CD4-positive, alpha-beta T cell (primary cell): ENCODE measurements at regions not wholly inside any gene's neighbourhood (a gene's known extent, or its start where the extent isn't known, plus 50 kb on each side); places are given as distances from the start of the nearest gene placed in this dataset.

Source experiments
- ATAC-seq: fragments of 200-7000 bp; cut with Tn5 transposase; one replicate; pipeline ENCODE4 v1.10.0; 2022; ENCODE audit warnings: mild to moderate bottlenecking; ENCODE audit not compliant: poor library complexity
- CTCF ChIA-PET: fragments of 350-600 bp; sonication (Branson Sonifier 250); formaldehyde crosslinking; loops from one replicate; lab custom pipeline; 2021; ENCODE audit warnings: antibody characterized with exemption, inconsistent platforms; lab: Charles Lee
- POLR2A ChIA-PET: fragments of 350-600 bp; sonication (Branson Sonifier 250); formaldehyde crosslinking; loops from one replicate; lab custom pipeline; 2021; ENCODE audit warnings: antibody characterized with exemption, inconsistent platforms; lab: Charles Lee
- DNase-seq, 14 experiments: peaks; one replicate each; pipeline ENCODE4 v3.0.0-alpha.2; 2013 to 2020; ENCODE audit warnings: mixed read lengths in 2 of 14
- H3K27ac ChIP-seq, 2 donors: one replicate each; pipeline versions ENCODE4 v1.5.1 to v1.7.0; 2013; ENCODE audit warnings: low read length in 2 of 2, low read depth in 1 of 2, mild to moderate bottlenecking in 1 of 2
- H3K27me3 ChIP-seq, 2 experiments: 1 replicate in 1 of 2; 2 replicates in 1 of 2; pipeline versions ENCODE4 v1.6.1 to v1.7.0; 2013; ENCODE audit warnings: low read length in 2 of 2, control low read depth in 1 of 2, mild to moderate bottlenecking in 1 of 2, moderate library complexity in 1 of 2; ENCODE audit not compliant: insufficient read depth in 2 of 2, control insufficient read depth in 1 of 2
- H3K36me3 ChIP-seq: one replicate; pipeline ENCODE4 v1.6.1; 2013; ENCODE audit warnings: low read length, control low read depth; ENCODE audit not compliant: insufficient read depth
- H3K4me1 ChIP-seq: one replicate; pipeline ENCODE4 v1.6.1; 2013; ENCODE audit warnings: low read length, control low read depth; ENCODE audit not compliant: insufficient read depth
- H3K4me3 ChIP-seq: one replicate; pipeline ENCODE4 v1.5.1; 2013; ENCODE audit warnings: mild to moderate bottlenecking, low read length, moderate library complexity
- H3K9me3 ChIP-seq, 2 experiments: 1 replicate in 1 of 2; 2 replicates in 1 of 2; pipeline versions ENCODE4 v1.6.1 to v1.7.0; 2013; ENCODE audit warnings: low read length in 2 of 2, mild to moderate bottlenecking in 2 of 2, control low read depth in 1 of 2, moderate library complexity in 1 of 2; ENCODE audit not compliant: control insufficient read depth in 1 of 2, insufficient read depth in 1 of 2
- H3K27ac Mint-ChIP-seq: one replicate; pipeline ENCODE4 v1.8.0; 2020; ENCODE audit warnings: mixed read lengths
- H3K27me3 Mint-ChIP-seq: one replicate; pipeline ENCODE4 v1.8.0; 2021; ENCODE audit warnings: mixed read lengths
- H3K36me3 Mint-ChIP-seq: one replicate; pipeline ENCODE4 v1.8.0; 2021; ENCODE audit warnings: low read depth, mixed read lengths
- H3K4me1 Mint-ChIP-seq: one replicate; pipeline ENCODE4 v1.8.0; 2021; ENCODE audit warnings: low read depth, mixed read lengths
- H3K4me3 Mint-ChIP-seq: one replicate; pipeline ENCODE4 v1.8.0; 2020; ENCODE audit warnings: mild to moderate bottlenecking, mixed read lengths
- H3K9me3 Mint-ChIP-seq: one replicate; pipeline ENCODE4 v1.8.0; 2020; ENCODE audit warnings: mixed read lengths
- CTCF ChIP-seq: fragments of 200-600 bp; IDR thresholded peaks from one replicate; pipeline ENCODE4 v1.8.0; 2022; ENCODE audit warnings: antibody characterized with exemption, mild to moderate bottlenecking
- intact Hi-C, 2 experiments: fragments of 100-400 bp; cut with DNase I in 1 of 2; cut with micrococcal nuclease in 1 of 2; formaldehyde crosslinking; loops; one replicate each; pipeline versions ENCODE4 v1.15.1 to v1.9.0; 2023 to 2025; cut with DNase I, micrococcal nuclease

- H3K4me3 ChIP-seq = no peak overlapping the region
- TF ChIP-seq CTCF = no peak
- CTCF ChIA-PET = no interaction called here
- Mint-ChIP-seq H3K27ac (no peak overlapping the region), H3K4me1 (no peaks in the 10 kb centered on the region), H3K36me3 (no peaks in the 10 kb centered on the region), H3K9me3 (peaks cover 11% of the 10 kb centered on the region), H3K4me3 (no peak overlapping the region), H3K27me3 (no peaks in the 10 kb centered on the region)
- H3K4me1 ChIP-seq = no peaks in the 10 kb centered on the region
- DNase-seq = no peak
- no peak overlapping the region for H3K27ac ChIP-seq
- peaks cover 0 to 5% of the 10 kb centered on the region in 2 experiments for H3K9me3 ChIP-seq
- POLR2A ChIA-PET = no interaction called here
- no peaks in the 10 kb centered on the region for H3K36me3 ChIP-seq
- ATAC-seq = no peak
- intact Hi-C loops = no loop called here
- H3K27me3 ChIP-seq = no peaks in the 10 kb centered on the region
Observed at GRCh38 chr3:6260551-6261191, 600.2 kb upstream of the GRM7 start.

GRCh38 chr3:6262010-6262409 lies 598.9 kb upstream of the GRM7 start:
- H3K9me3 Mint-ChIP-seq = peaks cover 11% of the 10 kb centered on the region
- Histone ChIP-seq H3K4me3 (no peak overlapping the region), H3K9me3 (no peaks in the 10 kb centered on the region), H3K36me3 (no peaks in the 10 kb centered on the region), H3K4me1 (no peaks in the 10 kb centered on the region), H3K27ac (no peak overlapping the region), H3K27me3 (no peaks in the 10 kb centered on the region)
- ATAC-seq (no peak), DNase-seq (no peak)
- POLR2A ChIA-PET = no interaction called here
- H3K4me1 Mint-ChIP-seq = no peaks in the 10 kb centered on the region
- intact Hi-C loops = no loop called here
- no peak overlapping the region for H3K27ac Mint-ChIP-seq
- CTCF ChIA-PET = no interaction called here
- H3K4me3 Mint-ChIP-seq = no peak overlapping the region
- H3K27me3 Mint-ChIP-seq = no peaks in the 10 kb centered on the region
- H3K36me3 Mint-ChIP-seq = no peaks in the 10 kb centered on the region
- TF ChIP-seq CTCF = no peak

- ATAC-seq (no peak), DNase-seq (no peak)
- Mint-ChIP-seq H3K27me3 (no peaks in the 10 kb centered on the region), H3K4me1 (no peaks in the 10 kb centered on the region), H3K36me3 (no peaks in the 10 kb centered on the region), H3K27ac (no peak overlapping the region), H3K4me3 (no peak overlapping the region), H3K9me3 (peaks cover 7% of the 10 kb centered on the region)
- Histone ChIP-seq H3K9me3 (no peaks in the 10 kb centered on the region), H3K4me3 (no peak overlapping the region), H3K27ac (no peak overlapping the region), H3K4me1 (no peaks in the 10 kb centered on the region), H3K36me3 (no peaks in the 10 kb centered on the region), H3K27me3 (no peaks in the 10 kb centered on the region)
- intact Hi-C loops = no loop called here
- ChIA-PET POLR2A (no interaction called here), CTCF (no interaction called here)
- TF ChIP-seq CTCF = no peak
Observed at GRCh38 chr3:6264036-6264435, 596.9 kb upstream of the GRM7 start.
